SK-N-SH treated with all-trans-retinoic acid at 6 μM for 48 hours (cell line): ENCODE measurements at regions not wholly inside any gene's neighbourhood (a gene's known extent, or its start where the extent isn't known, plus 50 kb on each side); places are given as distances from the start of the nearest gene placed in this dataset.

Experiments used
- SNAI2 ChIP-seq: fragments of 250-450 bp; sonication (Bioruptor Pico); IDR thresholded peaks from 2 replicates; pipeline ENCODE4 v1.5.0; 2020; ENCODE audit warnings: mild to moderate bottlenecking, moderate library complexity
- TOX ChIP-seq: fragments of 250-450 bp; sonication (Bioruptor Pico); IDR thresholded peaks from 2 replicates; pipeline ENCODE4 v1.8.0; 2021; ENCODE audit warnings: mild to moderate bottlenecking, moderate library complexity, borderline replicate concordance
- ZC3H10 ChIP-seq: fragments of 250-450 bp; sonication (Bioruptor Pico); IDR thresholded peaks from 2 replicates; pipeline ENCODE4 v1.5.1; 2021; ENCODE audit warnings: mild to moderate bottlenecking, moderate library complexity

DNA sequence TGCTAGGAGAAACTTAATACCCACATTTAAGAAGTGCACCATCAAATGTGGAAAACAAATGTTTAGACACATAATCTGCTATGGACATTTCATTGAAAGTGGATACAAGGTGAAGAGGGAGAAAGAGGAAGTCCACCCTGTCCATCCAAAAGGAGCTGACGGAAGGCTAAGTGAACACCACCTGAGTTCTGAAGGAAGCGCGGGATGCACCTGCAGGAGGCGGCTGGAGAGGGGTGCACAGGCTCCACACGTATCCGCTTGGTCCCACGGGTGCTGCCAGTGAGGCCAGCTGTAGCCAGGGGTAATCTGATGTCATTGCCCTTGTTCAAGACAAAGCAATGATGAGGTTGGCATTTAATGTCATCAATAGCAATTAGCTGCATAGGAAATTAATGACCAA lies 75.9 kb upstream of the TMEM18 start:
- no peak for TF ChIP-seq ZC3H10 (CRISPR knock-in tag)
- TF ChIP-seq TOX = no peak
- no peak for TF ChIP-seq SNAI2 (CRISPR knock-in tag)
